SHP77 treated with DMSO at 0.1 percent for 48 hours (cell line): ENCODE measurements at regions not wholly inside any gene's neighbourhood (a gene's known extent, or its start where the extent isn't known, plus 50 kb on each side); places are given as distances from the start of the nearest gene placed in this dataset.

Source experiments
- DNase-seq: peaks from one replicate; lab custom pipeline; 2025; lab: John Stamatoyannopoulos, UW

DNA sequence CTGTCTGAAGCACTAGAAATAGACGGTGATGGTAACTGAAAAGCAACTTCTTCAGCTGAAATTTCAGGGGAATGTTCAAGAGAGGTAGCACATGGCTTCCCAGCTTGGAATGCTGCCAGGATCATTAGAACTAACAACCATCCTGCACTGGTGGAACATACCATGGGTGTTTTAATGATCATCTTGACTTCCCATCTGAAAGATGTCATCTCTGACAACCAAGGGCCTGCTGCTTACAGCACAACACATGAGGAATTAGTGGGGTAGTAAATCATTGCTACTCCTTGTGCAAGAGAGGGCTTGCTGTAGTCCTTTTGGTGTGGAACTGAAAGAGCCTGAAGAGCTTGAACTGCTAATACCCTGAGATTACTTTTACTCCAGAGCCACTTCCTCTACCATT, 853.7 kb downstream of the MCTP2 start:
- no peak for DNase-seq

- no peak for DNase-seq
These were observed 855.3 kb downstream of the MCTP2 start for GRCh38 chr15:95086531-95087252.

DNA sequence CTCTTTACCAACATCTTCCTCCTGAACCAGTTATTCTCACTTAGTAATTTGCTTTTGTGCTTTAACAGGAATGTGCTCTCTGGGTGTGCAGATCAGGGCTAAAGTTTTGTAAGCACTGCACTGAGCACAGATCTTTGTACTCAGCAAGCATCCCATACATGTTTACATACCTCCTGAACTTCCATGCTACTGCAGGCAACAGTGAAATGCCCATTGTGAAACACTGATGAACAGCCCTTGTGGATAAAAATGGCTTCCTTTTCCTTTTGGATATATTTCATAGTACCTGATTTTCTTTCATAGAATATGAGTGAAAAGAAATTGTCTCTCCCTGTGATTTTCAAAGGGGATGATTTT, 855.9 kb downstream of the MCTP2 start:
- no peak for DNase-seq

DNA sequence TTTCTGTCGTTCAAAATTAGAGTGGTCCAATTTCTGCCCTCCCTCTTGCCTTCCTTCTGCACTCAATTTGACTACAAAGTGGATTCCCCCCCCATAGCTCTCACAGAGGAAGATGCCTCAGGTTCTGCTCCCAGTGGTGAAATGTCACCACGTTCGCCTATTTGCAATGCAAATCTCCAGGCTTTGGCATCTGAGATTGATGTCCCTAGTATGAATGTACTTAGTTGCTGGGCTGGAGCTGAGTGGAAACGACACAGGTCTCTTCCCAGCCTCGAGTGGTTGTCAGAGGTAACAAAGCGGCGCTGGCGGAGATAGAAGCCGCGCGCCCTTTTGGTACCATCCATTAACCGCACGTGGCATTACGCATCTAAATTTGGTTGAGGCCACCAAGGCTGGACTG, 860.1 kb downstream of the MCTP2 start:
- DNase-seq: no peak

DNA sequence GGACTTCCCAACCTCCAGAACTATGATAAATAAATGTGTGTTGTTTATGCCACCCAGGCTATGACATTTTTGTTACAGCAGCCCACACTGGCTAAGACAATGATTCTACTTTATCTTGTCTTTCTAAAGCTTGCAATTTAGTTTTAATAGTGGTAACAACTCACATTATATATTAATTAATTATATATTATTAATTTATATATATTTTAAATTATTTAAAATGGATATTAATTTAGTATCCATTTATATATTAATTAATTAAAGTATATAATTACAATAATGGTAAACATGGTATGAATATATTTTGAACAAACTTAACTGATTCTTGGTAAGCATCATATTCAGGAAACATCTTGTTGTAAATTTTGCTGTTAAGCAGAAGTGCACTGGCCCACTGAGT, 863.9 kb downstream of the MCTP2 start:
- DNase-seq: no peak

DNA sequence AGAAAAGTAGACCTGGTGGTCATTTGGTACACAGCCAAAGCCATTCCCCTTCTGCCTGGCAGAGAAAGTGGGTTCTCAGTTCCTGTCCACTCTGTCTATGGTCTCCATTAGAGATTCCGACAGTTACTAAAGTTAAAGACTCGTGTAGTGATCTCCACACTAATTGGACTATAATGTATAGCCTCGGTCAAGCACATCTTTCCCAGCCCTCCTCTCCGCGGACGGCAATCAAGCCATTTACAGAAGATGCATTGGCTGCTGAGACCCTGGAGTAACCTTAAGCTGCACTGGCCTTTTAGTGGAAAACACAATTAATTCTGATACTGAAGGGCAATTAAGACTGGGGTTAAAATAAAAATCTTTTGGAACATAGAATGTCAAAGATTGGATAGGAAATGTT, 865.3 kb downstream of the MCTP2 start:
- DNase-seq: no peak

DNA sequence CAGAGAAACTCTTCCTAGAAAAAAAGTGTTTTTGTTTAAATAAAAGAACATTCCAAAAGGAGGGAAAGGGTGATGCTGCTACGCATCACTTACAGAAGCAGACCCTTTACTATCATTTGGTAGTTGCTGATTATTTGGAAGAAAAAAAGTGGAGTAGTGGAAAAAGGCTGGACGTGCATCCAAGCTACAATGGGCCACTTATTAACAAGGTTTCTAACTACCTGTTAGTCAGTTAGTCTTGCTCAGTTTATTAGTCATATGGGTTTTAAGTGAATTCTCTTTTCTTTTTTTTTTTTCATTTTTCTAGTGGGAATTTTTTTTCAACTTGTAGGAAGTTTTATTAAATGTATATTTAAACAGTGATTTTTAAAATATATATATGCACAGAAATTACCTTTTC, 866.0 kb downstream of the MCTP2 start:
- no peak for DNase-seq

DNA sequence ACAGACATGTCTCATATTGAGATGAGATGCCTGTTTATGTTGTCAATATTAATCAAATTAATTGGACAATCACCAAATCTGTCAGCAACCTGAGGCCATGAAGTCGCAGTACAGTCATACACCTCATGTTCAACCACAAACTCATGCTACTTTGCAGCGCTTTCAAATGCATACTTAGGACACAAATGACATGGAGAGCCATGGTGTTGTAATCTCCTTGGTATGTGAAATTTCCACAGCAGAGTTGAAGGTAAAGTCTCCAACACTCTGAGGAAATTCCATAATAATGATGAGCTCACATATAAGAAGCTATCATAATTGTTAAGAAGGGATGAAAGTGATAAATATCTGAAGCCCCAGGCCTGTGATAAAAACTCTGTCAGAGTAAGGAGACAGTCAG, 873.9 kb downstream of the MCTP2 start:
- no peak for DNase-seq

DNA sequence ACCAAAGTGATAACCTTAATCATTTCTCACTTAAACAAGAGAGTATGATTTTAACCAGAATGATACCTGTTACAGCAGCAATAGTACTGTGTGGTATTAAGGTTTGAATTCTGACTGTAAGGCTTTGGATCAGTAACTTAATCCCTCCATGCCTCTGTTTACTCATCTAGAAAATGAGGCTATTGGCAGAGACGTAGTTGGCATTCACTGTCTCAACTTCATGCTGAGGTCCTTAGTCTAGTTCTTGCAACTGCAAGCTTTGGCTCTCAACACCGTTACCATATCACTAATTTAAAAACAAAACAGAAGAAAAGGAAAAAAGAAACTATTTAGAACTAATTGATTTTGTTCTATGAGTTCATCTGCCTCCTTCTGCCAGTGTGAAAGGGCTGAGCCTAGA, 875.4 kb downstream of the MCTP2 start:
- no peak for DNase-seq

- DNase-seq: no peak
These were observed 877.3 kb downstream of the MCTP2 start for GRCh38 chr15:95108673-95109072.

- DNase-seq: no peak
These were observed 880.6 kb downstream of the MCTP2 start for GRCh38 chr15:95111969-95112368.

DNA sequence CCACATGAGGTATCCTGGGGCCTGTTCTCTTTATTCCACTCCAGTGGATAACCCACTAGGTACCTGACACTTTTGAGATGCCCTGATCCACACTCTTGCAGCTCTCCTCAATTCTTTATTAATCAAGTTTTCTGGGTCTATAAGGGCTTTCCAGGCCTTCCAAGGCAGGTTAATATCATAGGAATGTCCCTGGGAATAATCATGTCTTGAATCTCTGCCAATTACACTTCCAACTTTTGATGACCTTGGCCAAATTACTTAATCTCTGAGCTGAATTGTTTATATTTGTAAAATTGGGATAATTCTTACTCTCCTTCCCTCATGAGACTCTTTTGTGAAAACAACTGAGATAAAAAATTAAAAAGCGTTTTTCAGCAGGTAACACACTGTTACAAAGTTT, 881.7 kb downstream of the MCTP2 start:
- DNase-seq: no peak

DNA sequence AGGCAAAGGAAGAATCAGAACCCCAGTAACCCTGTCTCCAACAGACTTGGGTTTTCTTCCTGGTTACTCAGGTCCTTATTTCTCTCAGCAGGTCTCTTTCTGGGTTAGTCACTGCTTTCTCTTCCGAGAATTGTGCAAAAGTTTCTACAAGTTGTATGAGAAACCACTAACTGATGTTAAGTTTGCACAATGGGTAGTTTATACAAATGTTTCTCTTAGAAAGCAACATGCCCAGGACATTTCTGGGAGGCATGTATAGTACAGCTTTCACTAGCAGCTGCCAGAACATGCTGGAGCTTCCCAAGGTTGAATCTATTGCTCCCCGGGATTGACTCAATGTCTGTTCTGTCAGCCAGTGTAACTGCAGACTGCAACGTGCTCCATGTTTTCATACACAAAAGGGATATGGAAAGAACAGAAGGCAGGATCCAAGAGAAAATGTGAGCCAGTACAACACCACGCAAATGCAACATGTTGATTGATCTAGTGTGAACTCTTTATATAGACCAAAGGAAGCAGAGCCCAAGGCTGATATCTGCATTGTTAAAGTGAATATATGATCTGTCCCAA, 887.8 kb downstream of the MCTP2 start:
- no peak for DNase-seq

GRCh38 chr15:95120595-95120994, 889.2 kb downstream of the MCTP2 start:
- DNase-seq: no peak

- no peak for DNase-seq
These were observed 889.8 kb downstream of the MCTP2 start for GRCh38 chr15:95121191-95121590.

GRCh38 chr15:95125803-95126202, 894.4 kb downstream of the MCTP2 start:
- DNase-seq: no peak

- no peak for DNase-seq
These were observed 896.0 kb downstream of the MCTP2 start for GRCh38 chr15:95127356-95127755.

GRCh38 chr15:95129574-95129973, 898.2 kb downstream of the MCTP2 start:
- DNase-seq: no peak

- no peak for DNase-seq
These were observed 899.8 kb downstream of the MCTP2 start for GRCh38 chr15:95131131-95131556.

DNA sequence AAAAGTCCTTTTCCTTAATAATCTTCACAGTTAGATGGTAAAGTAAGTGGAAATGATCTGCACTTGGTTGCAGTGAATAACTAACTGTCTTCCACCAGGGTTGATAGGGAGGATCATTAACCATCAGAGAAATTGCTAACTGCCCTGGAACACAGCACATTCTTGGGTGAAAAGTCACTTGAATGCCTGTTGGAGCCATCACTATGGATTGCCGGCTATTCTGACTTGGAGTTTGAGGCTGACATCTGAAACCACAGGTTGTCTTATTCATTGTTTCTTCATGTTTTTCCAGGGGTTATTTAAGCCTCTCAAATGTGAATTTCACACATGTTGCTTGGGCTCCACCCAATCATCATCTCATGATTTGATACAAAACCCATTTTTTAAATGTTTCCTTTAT, 901.4 kb downstream of the MCTP2 start:
- DNase-seq: no peak

DNA sequence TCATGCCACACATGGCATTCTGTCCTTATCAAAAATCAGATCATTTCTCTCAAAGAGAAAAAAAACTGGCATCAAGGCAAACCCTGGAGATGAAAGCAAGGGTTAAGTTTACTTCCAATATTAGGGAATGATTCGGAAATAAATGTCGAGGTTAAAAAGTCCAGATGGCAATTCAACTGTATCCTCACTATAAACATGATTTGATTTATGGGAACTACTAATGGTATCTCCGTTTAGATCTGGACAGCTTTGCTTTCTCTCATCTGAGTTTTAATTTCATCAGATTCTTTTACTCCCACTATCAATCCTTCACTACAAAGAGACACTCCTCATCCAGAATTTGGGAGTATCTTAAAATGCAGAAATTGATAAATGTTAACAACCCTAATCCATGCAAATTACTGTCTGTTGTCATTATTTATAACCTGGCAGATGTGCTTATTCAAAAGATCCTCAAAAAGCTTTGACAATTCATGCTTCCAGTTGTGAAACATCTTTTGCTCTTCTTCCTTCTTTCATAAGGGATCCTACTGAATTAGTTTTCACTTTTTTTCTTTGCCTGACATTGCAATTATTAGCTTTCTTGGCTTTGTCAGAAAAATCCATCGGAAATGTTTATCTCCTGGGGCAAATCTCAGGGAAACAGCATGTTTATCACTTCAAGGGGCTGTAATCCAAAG, 903.2 kb downstream of the MCTP2 start:
- no peak for DNase-seq

- DNase-seq: no peak
These were observed 907.4 kb downstream of the MCTP2 start for GRCh38 chr15:95138604-95139270.

GRCh38 chr15:95141486-95141885, 910.1 kb downstream of the MCTP2 start:
- DNase-seq: no peak
